ENCODE measurements at regions not wholly inside any gene's neighbourhood (a gene's known extent, or its start where the extent isn't known, plus 50 kb on each side); places are given as distances from the start of the nearest gene placed in this dataset.
"Not testable (repeated sequence)": the region's sequence is repeated elsewhere in the genome, so short reads cannot be mapped to it uniquely, and the experiment has no call there.

- DNase-seq (ENCODE audit: low read depth), result not testable (repeated sequence)
Measured at GRCh38 chr18:40132438-40132837, 1822.6 kb upstream of the PIK3C3 start.

GRCh38 chr18:40124107-40124506 lies 1830.9 kb upstream of the PIK3C3 start:
- no peak for DNase-seq (ENCODE audit: low read depth)

GRCh38 chr18:40120796-40121391 lies 1834.1 kb upstream of the PIK3C3 start:
- DNase-seq (ENCODE audit: low read depth), result no peak

- no peak for DNase-seq (ENCODE audit: low read depth)
Measured at GRCh38 chr18:40120356-40120755, 1834.7 kb upstream of the PIK3C3 start.

GRCh38 chr18:40119581-40119980 lies 1835.5 kb upstream of the PIK3C3 start:
- not testable (repeated sequence) for DNase-seq (ENCODE audit: low read depth)

GRCh38 chr18:40110455-40110854 lies 1844.6 kb upstream of the PIK3C3 start:
- no peak for DNase-seq (ENCODE audit: low read depth)

- no peak for DNase-seq (ENCODE audit: low read depth)
Measured at GRCh38 chr18:40109252-40110049, 1845.6 kb upstream of the PIK3C3 start.

GRCh38 chr18:40108596-40108995 lies 1846.4 kb upstream of the PIK3C3 start:
- DNase-seq (ENCODE audit: low read depth), result no peak

- DNase-seq (ENCODE audit: low read depth), result no peak
Measured at GRCh38 chr18:40102903-40103302, 1852.1 kb upstream of the PIK3C3 start.

- DNase-seq (ENCODE audit: low read depth), result no peak
Measured at GRCh38 chr18:40099641-40100040, 1855.4 kb upstream of the PIK3C3 start.

- no peak for DNase-seq (ENCODE audit: low read depth)
Measured at GRCh38 chr18:40096675-40097074, 1858.4 kb upstream of the PIK3C3 start.

- no peak for DNase-seq (ENCODE audit: low read depth)
Measured at GRCh38 chr18:40094441-40094840, 1860.6 kb upstream of the PIK3C3 start.

GRCh38 chr18:40088130-40088529 lies 1866.9 kb upstream of the PIK3C3 start:
- no peak for DNase-seq (ENCODE audit: low read depth)

GRCh38 chr18:40079786-40080185 lies 1875.2 kb upstream of the PIK3C3 start:
- no peak for DNase-seq (ENCODE audit: low read depth)

- no peak for DNase-seq (ENCODE audit: low read depth)
Measured at GRCh38 chr18:40075616-40076015, 1879.4 kb upstream of the PIK3C3 start.

GRCh38 chr18:40072761-40073160 lies 1882.3 kb upstream of the PIK3C3 start:
- DNase-seq (ENCODE audit: low read depth), result no peak

- DNase-seq (ENCODE audit: low read depth), result no peak
Measured at GRCh38 chr18:40066368-40066767, 1888.7 kb upstream of the PIK3C3 start.

- DNase-seq (ENCODE audit: low read depth), result no peak
Measured at GRCh38 chr18:40063488-40063887, 1891.5 kb upstream of the PIK3C3 start.

- DNase-seq (ENCODE audit: low read depth), result no peak
Measured at GRCh38 chr18:40061086-40061485, 1893.9 kb upstream of the PIK3C3 start.

- DNase-seq (ENCODE audit: low read depth), result no peak
Measured at GRCh38 chr18:40060562-40060961, 1894.5 kb upstream of the PIK3C3 start.

GRCh38 chr18:40058811-40059570 lies 1896.0 kb upstream of the PIK3C3 start:
- no peak for DNase-seq (ENCODE audit: low read depth)

GRCh38 chr18:40056079-40056692 lies 1898.8 kb upstream of the PIK3C3 start:
- no peak for DNase-seq (ENCODE audit: low read depth)

- no peak for DNase-seq (ENCODE audit: low read depth)
Measured at GRCh38 chr18:40055262-40055661, 1899.8 kb upstream of the PIK3C3 start.
